ENCODE measurements at regions not wholly inside any gene's neighbourhood (a gene's known extent, or its start where the extent isn't known, plus 50 kb on each side); places are given as distances from the start of the nearest gene placed in this dataset.

DNA sequence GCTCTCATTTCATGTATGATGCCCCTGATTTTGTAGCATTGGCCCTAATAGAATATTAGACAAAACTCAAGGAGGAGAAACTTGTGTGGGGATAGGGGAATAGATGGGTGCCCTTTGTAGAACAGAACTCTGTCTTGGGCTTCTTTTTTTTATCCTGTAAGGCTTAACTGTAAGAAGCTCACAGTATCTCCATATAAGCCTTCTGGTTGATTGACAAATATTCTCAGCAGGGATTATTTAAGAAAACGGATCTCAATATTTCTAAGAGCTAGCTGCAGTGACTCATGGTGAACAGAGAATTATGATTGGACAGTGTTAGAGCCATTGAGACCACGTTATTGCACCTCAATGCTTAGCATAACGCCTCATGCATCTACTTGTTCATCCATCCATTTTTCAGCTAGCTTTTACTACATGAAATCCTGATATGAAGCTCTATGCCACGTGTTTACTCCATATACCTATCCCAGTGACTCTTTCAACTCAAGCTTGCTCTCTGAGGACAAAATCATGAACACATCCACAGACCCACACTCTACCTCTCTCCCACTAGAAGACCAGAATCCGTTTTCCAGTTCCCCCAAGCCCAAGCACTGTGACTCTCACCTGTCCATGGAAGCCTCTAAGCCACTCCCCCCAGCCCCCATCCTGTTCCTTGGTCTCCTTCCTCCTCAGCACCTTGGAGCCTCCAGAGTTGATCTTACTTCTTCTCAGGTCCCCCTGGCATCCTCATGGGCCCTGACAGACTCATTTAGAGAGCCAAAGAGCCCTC, 99.2 kb downstream of the BCL2L11 start:
- TF ChIP-seq EP300 (IDR thresholded peaks at IDR 0.05; ENCODE audit: borderline replicate concordance in 1 of 2, low read depth in 1 of 2, low read length in 1 of 2) (no peak), USF2 (IDR thresholded peaks at IDR 0.05; ENCODE audit: borderline replicate concordance, low read depth, low read length) (no peak), CHD2 (IDR thresholded peaks at IDR 0.05; ENCODE audit: low read length, partially characterized antibody) (no peak), FOXM1 (IDR thresholded peaks at IDR 0.05; ENCODE audit: low read depth) (no peak), TEAD4 (IDR thresholded peaks at IDR 0.05; ENCODE audit: borderline replicate concordance, insufficient read depth) (no peak), FOSL2 (IDR thresholded peaks at IDR 0.05; ENCODE audit: borderline replicate concordance, low read depth) (no peak), NRF1 (IDR thresholded peaks at IDR 0.05; ENCODE audit: low read depth, low read length) (no peak), POLR2AphosphoS5 (IDR thresholded peaks at IDR 0.05; ENCODE audit: low read depth, low read length) (no peak), GATA2 (CRISPR knock-in tag; IDR thresholded peaks at IDR 0.05) (no peak), MXI1 (IDR thresholded peaks at IDR 0.05; ENCODE audit: low read depth, low read length) (no peak), PBX3 (IDR thresholded peaks at IDR 0.05) (no peak), RAD21 (IDR thresholded peaks at IDR 0.05; ENCODE audit: low read length) (no peak)
- TF ChIP-seq, protein P1, sequence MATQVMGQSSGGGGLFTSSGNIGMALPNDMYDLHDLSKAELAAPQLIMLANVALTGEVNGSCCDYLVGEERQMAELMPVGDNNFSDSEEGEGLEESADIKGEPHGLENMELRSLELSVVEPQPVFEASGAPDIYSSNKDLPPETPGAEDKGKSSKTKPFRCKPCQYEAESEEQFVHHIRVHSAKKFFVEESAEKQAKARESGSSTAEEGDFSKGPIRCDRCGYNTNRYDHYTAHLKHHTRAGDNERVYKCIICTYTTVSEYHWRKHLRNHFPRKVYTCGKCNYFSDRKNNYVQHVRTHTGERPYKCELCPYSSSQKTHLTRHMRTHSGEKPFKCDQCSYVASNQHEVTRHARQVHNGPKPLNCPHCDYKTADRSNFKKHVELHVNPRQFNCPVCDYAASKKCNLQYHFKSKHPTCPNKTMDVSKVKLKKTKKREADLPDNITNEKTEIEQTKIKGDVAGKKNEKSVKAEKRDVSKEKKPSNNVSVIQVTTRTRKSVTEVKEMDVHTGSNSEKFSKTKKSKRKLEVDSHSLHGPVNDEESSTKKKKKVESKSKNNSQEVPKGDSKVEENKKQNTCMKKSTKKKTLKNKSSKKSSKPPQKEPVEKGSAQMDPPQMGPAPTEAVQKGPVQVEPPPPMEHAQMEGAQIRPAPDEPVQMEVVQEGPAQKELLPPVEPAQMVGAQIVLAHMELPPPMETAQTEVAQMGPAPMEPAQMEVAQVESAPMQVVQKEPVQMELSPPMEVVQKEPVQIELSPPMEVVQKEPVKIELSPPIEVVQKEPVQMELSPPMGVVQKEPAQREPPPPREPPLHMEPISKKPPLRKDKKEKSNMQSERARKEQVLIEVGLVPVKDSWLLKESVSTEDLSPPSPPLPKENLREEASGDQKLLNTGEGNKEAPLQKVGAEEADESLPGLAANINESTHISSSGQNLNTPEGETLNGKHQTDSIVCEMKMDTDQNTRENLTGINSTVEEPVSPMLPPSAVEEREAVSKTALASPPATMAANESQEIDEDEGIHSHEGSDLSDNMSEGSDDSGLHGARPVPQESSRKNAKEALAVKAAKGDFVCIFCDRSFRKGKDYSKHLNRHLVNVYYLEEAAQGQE (IDR thresholded peaks at IDR 0.05; ENCODE audit: low read depth, low read length): no peak
- H3F3A ChIP-seq (replicated peaks; ENCODE audit: insufficient read depth): no peaks in the 10 kb centered on the region
- peaks cover 0 to 11% of the 10 kb centered on the region in 2 experiments for H3K36me3 ChIP-seq (replicated peaks in 1 of 2; ENCODE audit: control insufficient read depth in 1 of 2, insufficient read depth in 2 of 2, low read length in 1 of 2)
- H3K9ac ChIP-seq: no peak overlapping the region
- WGBS (ENCODE audit: low lambda C conversion rate): 91% methylated on average over 5 of the region's 5 CpGs
- H3K79me2 ChIP-seq (ENCODE audit: insufficient read depth): no peaks in the 10 kb centered on the region; the same call in 1 of the 2 replicates
- H3K4me1 ChIP-seq (ENCODE audit: control insufficient read depth in 1 of 2, insufficient read depth in 2 of 2, low read depth in 1 of 2, low read length in 1 of 2): no peaks in the 10 kb centered on the region
- H3K9me3 ChIP-seq: peaks cover 2% of the 10 kb centered on the region; the same call in 1 of the 2 replicates
- no peak for DNase-seq
- no peak overlapping the region for H3K4me2 ChIP-seq
- no peaks in the 10 kb centered on the region for H3K9me2 ChIP-seq
- POLR2A ChIA-PET: no interaction called here
- no peaks in the 10 kb centered on the region for H4K20me1 ChIP-seq (ENCODE audit: insufficient read depth)
- CTCF ChIA-PET: no interaction called here
- no peak overlapping the region for H3K27ac ChIP-seq (ENCODE audit: low read depth in 2 of 2, low read length in 1 of 2)
- H2AFZ ChIP-seq (ENCODE audit: low read depth): no peak overlapping the region
- no peak overlapping the region for H3K4me3 ChIP-seq (ENCODE audit: low read depth in 2 of 2, low read length in 1 of 2)
- H3K27me3 ChIP-seq (ENCODE audit: insufficient read depth): no peaks in the 10 kb centered on the region
